Right renal pelvis (tissue), 4 donors: ENCODE measurements at regions not wholly inside any gene's neighbourhood (a gene's known extent, or its start where the extent isn't known, plus 50 kb on each side); places are given as distances from the start of the nearest gene placed in this dataset.
"Not testable (repeated sequence)": the region's sequence is repeated elsewhere in the genome, so short reads cannot be mapped to it uniquely, and the experiment has no call there.

Source experiments
- DNase-seq, 4 donors: peaks; one replicate each; pipeline ENCODE4 v3.0.0-alpha.2; 2013; ENCODE audit warnings: low read depth in 4 of 4, low spot score in 3 of 4, missing footprints in 1 of 4

DNA sequence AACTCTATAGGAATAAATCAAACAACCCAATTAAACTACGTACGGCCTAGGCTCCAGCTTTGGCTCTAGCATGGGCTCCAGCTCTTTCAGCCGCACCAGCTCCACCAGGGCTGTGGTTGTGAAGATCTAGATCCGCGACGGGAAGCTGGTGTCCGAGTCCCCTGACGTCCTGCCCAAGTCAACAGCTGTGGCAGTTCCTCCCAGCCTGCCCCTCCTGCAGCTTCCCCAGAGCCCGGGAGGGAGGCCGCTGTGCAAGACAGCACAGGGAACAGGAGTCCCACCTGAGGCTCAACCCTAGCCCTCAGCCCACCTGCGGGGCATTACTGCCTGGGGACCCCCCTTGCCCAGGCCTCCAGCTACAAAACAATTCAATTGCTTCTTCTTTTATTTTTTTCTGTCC, 2680.3 kb downstream of the PCDH7 start:
- no peak for DNase-seq

DNA sequence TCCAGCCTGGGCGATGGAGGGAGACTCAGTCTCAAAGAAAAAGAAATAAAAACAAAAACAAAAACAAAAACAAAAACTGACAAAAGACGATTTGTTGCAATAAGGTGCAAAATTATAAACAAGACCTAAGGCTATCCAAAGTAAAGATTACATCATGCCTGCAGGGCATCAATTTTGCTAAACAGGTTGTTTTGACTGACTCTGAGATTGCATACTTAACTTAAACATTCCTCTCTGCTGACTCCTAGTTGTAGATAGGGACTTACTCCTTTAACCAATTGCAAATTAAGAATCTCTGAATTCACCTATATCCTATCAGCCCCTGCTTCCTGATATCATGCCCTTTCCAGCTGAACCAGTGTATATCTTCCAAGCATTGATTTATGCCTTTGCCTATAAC, 2687.3 kb downstream of the PCDH7 start:
- no peak for DNase-seq

DNA sequence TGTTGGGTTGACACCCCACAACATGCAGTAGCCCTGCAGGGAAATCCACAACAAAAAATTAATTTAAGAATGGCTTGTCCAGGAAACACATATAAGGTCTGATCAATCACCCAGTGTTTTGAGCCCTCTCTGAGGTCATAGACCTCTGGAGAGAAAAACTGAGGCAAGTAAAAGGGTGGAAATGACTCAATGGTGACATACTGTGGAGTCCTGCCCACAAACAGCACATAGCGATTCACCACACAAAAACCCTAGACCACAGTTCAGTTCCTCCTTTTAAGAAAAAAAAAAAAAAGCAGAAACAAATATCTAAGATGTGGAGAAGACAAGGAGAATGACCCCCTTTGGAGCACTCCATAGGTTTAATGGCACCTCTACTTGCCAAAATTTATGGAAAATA, 2691.0 kb downstream of the PCDH7 start:
- DNase-seq: no peak

DNA sequence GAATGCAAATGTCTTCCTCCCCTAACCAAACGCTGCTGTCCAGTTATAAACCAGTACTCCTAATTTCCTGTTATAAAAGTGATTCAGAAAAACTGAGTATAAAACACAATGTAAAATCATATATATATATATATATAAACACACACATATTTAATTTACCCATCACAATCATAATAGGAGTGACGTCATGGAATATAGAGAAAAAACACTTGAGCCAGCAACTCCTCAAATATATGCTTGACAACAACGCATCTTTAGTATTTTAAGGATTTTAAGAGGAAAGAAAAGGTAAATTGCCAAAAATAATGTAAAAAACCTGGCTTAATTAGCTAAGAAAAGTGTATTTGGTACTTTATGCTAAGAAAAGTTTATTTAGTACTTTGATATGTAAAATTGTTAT, 2701.7 kb downstream of the PCDH7 start:
- DNase-seq: no peak

GRCh38 chr4:33422656-33423055, 2702.5 kb downstream of the PCDH7 start:
- DNase-seq: peak; percentile 7 to 14 (median 10)

DNA sequence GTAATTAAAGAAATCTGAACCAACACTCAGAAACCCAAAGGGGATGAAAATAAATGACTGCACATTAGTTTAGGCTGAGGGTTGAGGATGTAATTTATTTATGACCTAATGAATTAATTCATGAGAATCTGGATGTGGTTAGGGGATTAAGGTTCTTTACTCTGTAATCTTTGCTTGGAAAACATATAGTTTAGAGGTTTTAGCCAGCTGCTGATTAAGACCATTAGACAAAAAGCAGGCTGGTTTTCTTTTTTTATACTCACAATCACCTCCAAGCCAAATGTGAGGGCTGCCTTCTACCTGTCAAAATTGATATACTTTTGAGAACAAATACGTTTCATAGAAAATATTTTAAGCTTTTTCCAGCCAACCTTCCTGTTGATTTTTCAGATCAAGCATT, 2705.8 kb downstream of the PCDH7 start:
- no peak for DNase-seq

GRCh38 chr4:33427676-33428075, 2707.5 kb downstream of the PCDH7 start:
- no peak for DNase-seq

DNA sequence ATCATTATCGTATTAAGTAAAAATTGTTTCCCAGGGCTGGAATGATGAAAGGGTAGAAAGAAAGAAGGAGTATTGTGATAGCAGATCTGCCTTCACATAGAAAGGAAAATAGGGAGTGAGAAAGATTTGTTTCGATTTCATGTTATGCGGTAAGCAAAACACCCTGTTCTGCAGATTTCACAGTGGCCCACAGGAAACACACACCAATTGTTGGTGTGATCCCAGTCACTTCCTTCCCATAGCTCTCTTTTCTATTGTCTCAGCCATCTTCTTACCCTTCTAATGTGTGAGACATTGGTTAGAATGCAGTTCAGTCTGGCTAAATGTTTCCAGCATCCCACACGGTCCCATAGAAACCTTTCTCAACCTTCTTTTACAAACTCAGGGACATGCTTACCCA, 2709.8 kb downstream of the PCDH7 start:
- no peak for DNase-seq

GRCh38 chr4:33437406-33437805, 2717.2 kb downstream of the PCDH7 start:
- no peak for DNase-seq

- no peak for DNase-seq
Observed at GRCh38 chr4:33446953-33447352, 2726.8 kb downstream of the PCDH7 start.

DNA sequence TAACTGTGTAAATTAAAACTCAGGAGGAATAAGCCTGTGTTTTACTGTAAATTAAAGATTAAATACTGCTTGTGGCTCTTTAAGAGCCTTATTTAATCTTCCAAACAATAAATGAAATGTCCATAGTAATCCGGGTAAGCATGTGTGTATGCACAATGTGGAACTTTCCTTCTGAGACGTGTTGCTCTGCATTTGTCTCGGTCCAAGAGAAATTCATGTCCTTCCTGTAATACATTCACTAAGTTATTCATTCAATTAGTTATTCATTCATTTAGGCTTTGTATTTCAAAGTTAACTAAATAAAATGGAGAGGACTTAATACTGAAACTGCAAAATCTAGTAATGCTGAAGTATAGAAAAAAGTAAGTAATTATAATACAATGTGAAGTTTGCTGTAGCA, 2728.8 kb downstream of the PCDH7 start:
- DNase-seq: no peak

GRCh38 chr4:33453436-33453835, 2733.3 kb downstream of the PCDH7 start:
- no peak for DNase-seq

DNA sequence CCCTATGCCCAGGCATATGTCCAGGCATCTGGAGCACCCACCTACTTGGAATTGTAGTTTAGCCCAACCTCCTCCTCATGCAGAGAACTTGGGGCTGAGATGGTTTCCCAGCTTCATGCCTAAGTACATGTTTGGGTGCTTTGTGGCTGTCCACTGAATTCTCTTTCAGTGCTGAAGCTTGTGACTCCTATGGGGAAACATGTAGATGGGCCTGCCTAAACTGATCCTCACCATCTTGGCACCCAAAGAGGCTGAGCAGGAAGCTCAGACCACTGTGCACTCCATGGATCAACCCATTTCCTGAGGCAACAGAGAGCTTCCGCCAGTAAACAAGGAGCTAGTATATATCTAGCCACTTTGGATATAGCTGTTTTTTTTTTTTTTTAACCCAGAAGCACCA, 2733.7 kb downstream of the PCDH7 start:
- no peak for DNase-seq

GRCh38 chr4:33465565-33465964, 2745.4 kb downstream of the PCDH7 start:
- no peak for DNase-seq

- no peak for DNase-seq
Observed at GRCh38 chr4:33467291-33467690, 2747.1 kb downstream of the PCDH7 start.

DNA sequence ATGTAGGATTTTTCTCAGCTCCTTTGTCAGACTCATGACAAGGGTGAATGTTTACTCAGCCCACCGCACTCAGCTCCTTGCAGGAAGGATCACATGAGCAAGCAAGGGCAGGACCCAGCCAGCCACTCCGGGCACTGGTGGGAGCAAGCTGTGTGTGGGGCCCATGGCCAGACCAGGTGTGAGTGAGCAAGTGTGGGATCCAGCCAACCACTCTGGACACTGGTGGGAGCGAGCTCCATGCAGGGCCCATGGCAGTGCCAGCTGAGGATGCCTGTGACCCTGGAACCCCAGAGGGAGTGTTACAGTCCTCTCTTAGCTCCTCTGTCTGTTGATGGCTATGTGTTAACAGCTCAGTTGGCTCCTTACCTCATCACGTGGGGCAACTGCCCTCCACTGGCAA, 2750.6 kb downstream of the PCDH7 start:
- no peak for DNase-seq

GRCh38 chr4:33477715-33478114, 2757.5 kb downstream of the PCDH7 start:
- DNase-seq: no peak

DNA sequence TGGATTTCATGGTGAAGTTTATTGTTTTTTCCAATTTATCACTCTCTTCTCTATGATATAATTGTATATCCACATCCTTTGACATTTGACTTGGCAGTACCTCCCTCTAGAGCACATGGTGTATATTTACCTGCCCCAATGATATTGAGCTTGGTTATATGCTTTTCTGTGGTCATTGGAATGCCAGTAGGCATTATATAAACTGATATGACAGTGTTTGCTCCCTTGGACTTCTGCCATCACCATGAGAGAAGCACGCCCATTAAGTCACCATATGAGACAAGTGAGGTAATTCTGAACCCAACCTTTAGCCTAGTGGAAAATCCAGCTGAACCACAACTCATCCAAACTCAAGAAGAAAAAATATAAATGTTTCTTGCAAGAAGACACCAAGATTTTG, 2761.5 kb downstream of the ARAP2 start:
- no peak for DNase-seq

DNA sequence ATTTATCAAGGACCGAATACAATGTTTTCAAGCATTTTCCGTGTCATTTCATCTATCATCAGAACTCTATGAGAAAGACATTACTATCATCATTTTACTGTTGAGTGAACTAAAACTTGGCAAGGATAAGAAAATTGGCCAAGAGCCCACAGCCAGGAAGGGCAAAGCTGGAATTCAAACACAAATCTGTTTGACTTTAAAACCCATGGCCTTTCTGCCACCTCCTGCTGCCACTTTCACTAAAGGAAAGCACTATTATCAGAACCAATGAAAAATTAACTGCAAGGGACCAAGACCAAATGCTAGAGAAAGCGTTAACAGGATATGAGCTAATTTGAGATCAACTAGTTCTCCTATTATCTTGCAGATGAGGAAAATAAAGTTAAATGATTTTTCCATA, 2759.2 kb downstream of the ARAP2 start:
- DNase-seq: no peak

DNA sequence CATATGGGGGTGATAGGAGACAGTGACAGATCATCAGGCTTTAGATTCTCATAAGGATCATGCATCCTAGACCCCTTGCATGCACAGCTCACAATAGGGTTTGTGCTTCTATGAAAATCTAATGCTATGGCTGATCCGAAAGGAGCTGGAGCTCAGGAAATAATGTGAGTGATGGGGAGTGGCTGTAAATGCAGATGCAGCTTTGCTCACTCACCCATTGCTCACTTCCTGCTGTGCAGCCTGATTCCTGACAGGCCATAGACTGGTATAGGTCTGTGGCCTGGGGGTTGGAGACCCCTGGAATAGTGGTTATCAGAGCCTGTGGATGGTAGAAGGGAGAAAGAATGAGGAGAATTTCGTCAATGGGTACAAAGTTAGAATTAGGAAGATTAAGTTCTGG, 2751.1 kb downstream of the ARAP2 start:
- DNase-seq: no peak

DNA sequence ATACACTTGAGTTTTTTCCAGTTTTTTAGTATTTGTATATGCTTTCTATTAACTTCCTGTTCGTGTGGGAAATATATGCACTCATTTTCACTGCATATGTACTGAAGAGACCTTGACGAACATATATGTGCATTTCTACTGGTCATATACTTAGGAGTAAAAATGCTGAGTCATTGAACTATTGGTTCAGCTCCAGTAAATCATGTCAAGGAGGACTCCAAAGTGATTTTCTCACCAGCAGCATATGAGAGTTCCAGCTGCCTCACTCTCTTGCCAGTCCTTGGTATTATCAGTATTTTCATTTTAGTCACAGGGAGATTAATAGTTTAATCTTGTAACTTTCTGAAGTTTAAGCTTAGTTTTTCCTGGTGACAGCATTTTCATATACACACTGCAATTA, 2750.2 kb downstream of the ARAP2 start:
- DNase-seq: no peak

- not testable (repeated sequence) for DNase-seq
Observed at GRCh38 chr4:33501587-33501986, 2742.7 kb downstream of the ARAP2 start.

- DNase-seq: no peak
Observed at GRCh38 chr4:33512397-33512796, 2731.9 kb downstream of the ARAP2 start.

DNA sequence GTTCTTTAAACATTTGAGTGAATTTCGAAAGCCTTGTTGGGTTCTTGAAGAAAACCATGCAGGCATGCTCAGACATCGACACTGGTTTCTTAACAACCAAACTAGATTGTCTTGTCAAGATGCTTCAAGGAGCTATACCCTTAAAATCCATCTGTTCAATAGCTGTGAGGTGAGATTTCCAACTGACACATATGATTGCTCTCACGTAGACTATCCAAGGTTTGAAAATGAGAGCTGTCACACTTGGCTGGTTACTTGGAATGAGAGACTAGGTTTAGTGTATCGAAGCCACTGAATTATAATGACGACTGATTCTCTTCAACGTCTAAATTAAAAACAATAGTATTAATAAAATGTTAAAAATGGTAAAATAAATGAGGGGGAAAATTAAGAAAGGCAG, 2725.5 kb downstream of the ARAP2 start:
- no peak for DNase-seq
